Iris pigment epithelial cell (primary cell): ENCODE measurements at regions not wholly inside any gene's neighbourhood (a gene's known extent, or its start where the extent isn't known, plus 50 kb on each side); places are given as distances from the start of the nearest gene placed in this dataset.

Experiments used
- DNase-seq: peaks from one replicate; pipeline ENCODE4 v3.0.0-alpha.2; 2011; ENCODE audit warnings: low read depth

- DNase-seq, result no peak
Measured at GRCh38 chr6:81238390-81238789, 514.1 kb downstream of the TENT5A start.

GRCh38 chr6:81237226-81237625 lies 515.3 kb downstream of the TENT5A start:
- peak; percentile 33 for DNase-seq

- DNase-seq, result no peak
Measured at GRCh38 chr6:81235512-81235911, 517.0 kb downstream of the TENT5A start.

- no peak for DNase-seq
Measured at GRCh38 chr6:81233990-81234389, 518.5 kb downstream of the TENT5A start.

- DNase-seq, result peak; percentile 77
Measured at GRCh38 chr6:81228912-81229555, 523.4 kb downstream of the TENT5A start.

GRCh38 chr6:81226957-81227356 lies 525.5 kb downstream of the TENT5A start:
- no peak for DNase-seq

GRCh38 chr6:81216668-81217067 lies 535.8 kb downstream of the TENT5A start:
- no peak for DNase-seq

- DNase-seq, result no peak
Measured at GRCh38 chr6:81215092-81215432, 537.4 kb downstream of the TENT5A start.

- DNase-seq, result no peak
Measured at GRCh38 chr6:81214414-81215091, 537.9 kb downstream of the TENT5A start.

- DNase-seq, result peak; percentile 17
Measured at GRCh38 chr6:81204731-81205130, 547.8 kb downstream of the TENT5A start.

GRCh38 chr6:81194374-81194773 lies 558.1 kb downstream of the TENT5A start:
- DNase-seq, result no peak

GRCh38 chr6:81172056-81172740 lies 580.3 kb downstream of the TENT5A start:
- DNase-seq, result peak; percentile 75

- peak; percentile 46 for DNase-seq
Measured at GRCh38 chr6:81169166-81169565, 583.3 kb downstream of the TENT5A start.

GRCh38 chr6:81166770-81167169 lies 585.7 kb downstream of the TENT5A start:
- DNase-seq, result peak; percentile 74

- peak; percentile 5 for DNase-seq
Measured at GRCh38 chr6:81158956-81159355, 593.5 kb downstream of the TENT5A start.

- peak; percentile 1 for DNase-seq
Measured at GRCh38 chr6:81148751-81149150, 603.7 kb downstream of the TENT5A start.

GRCh38 chr6:81145506-81145905 lies 607.0 kb downstream of the TENT5A start:
- DNase-seq, result no peak

GRCh38 chr6:81144346-81144745 lies 608.1 kb downstream of the TENT5A start:
- peak; percentile 22 for DNase-seq

GRCh38 chr6:81138236-81138635 lies 614.2 kb downstream of the TENT5A start:
- DNase-seq, result peak; percentile 5

GRCh38 chr6:81130969-81131368 lies 621.5 kb downstream of the TENT5A start:
- no peak for DNase-seq

- DNase-seq, result no peak
Measured at GRCh38 chr6:81130061-81130460, 622.4 kb downstream of the TENT5A start.

- DNase-seq, result no peak
Measured at GRCh38 chr6:81128671-81129070, 623.8 kb downstream of the TENT5A start.

GRCh38 chr6:81126150-81126549 lies 626.3 kb downstream of the TENT5A start:
- no peak for DNase-seq
